WTC11 (cell line): ENCODE measurements at regions not wholly inside any gene's neighbourhood (a gene's known extent, or its start where the extent isn't known, plus 50 kb on each side); places are given as distances from the start of the nearest gene placed in this dataset.

Experiments
- CREM ChIP-seq: sonication (generic); formaldehyde crosslinking; IDR thresholded peaks from 2 replicates; pipeline ENCODE4 v1.8.1; 2022; ENCODE audit warnings: mild to moderate bottlenecking, missing genetic modification reagents, moderate library complexity
- CTCF ChIP-seq: fragments of 200-600 bp; IDR thresholded peaks from 2 replicates; pipeline ENCODE4 v1.8.0; 2022; ENCODE audit warnings: antibody characterized with exemption
- HMGXB4 ChIP-seq: sonication (generic); formaldehyde crosslinking; IDR thresholded peaks from 2 replicates; pipeline ENCODE4 v1.8.1; 2023; ENCODE audit warnings: mild to moderate bottlenecking, moderate library complexity, missing genetic modification reagents
- IRF1 ChIP-seq: sonication (generic); formaldehyde crosslinking; IDR thresholded peaks from 2 replicates; pipeline ENCODE4 v1.8.0; 2023; ENCODE audit warnings: missing genetic modification reagents
- JUN ChIP-seq: sonication (generic); formaldehyde crosslinking; IDR thresholded peaks from 2 replicates; pipeline ENCODE4 v1.8.0; 2023; ENCODE audit warnings: mild to moderate bottlenecking, missing genetic modification reagents
- SMAD3 ChIP-seq: sonication (generic); formaldehyde crosslinking; IDR thresholded peaks from 2 replicates; pipeline ENCODE4 v1.8.0; 2022; ENCODE audit warnings: missing genetic modification reagents, mild to moderate bottlenecking, borderline replicate concordance
- TEAD4 ChIP-seq: sonication (generic); formaldehyde crosslinking; IDR thresholded peaks from 2 replicates; pipeline ENCODE4 v1.8.0; 2022; ENCODE audit warnings: mild to moderate bottlenecking, missing genetic modification reagents
- TP53 ChIP-seq: sonication (generic); formaldehyde crosslinking; IDR thresholded peaks from 2 replicates; pipeline ENCODE4 v1.8.1; 2023; ENCODE audit warnings: mild to moderate bottlenecking, missing genetic modification reagents
- ZBTB21 ChIP-seq: sonication (generic); formaldehyde crosslinking; IDR thresholded peaks from 2 replicates; pipeline ENCODE4 v1.8.1; 2023; ENCODE audit warnings: mild to moderate bottlenecking, missing genetic modification reagents, borderline replicate concordance
- ZNF138 ChIP-seq: sonication (generic); formaldehyde crosslinking; conservative IDR thresholded peaks from 2 replicates; pipeline ENCODE4 v1.8.1; 2022; ENCODE audit warnings: mild to moderate bottlenecking, moderate library complexity, missing genetic modification reagents

- TF ChIP-seq SMAD3 (CRISPR knock-in tag) (no peak), CTCF (no peak), TP53 (CRISPR knock-in tag) (no peak), ZBTB21 (CRISPR knock-in tag) (no peak), IRF1 (CRISPR knock-in tag) (no peak), HMGXB4 (CRISPR knock-in tag) (no peak), CREM (no peak), ZNF138 (CRISPR knock-in tag) (no peak), JUN (no peak), TEAD4 (CRISPR knock-in tag) (no peak)
Observed at GRCh38 chr4:26015133-26015651, 101.2 kb downstream of the SMIM20 start.
